Fibroblast of pulmonary artery (primary cell): ENCODE measurements at regions not wholly inside any gene's neighbourhood (a gene's known extent, or its start where the extent isn't known, plus 50 kb on each side); places are given as distances from the start of the nearest gene placed in this dataset.

ENCODE experiments used
- DNase-seq: peaks from one replicate; pipeline ENCODE4 v3.0.0-alpha.2; 2010; ENCODE audit warnings: low read depth
- H3K4me3 ChIP-seq: replicated peaks from 2 replicates; pipeline ENCODE4 v1.5.1; 2011; ENCODE audit warnings: low read depth, mild to moderate bottlenecking, control low read depth, low read length, moderate library complexity
- TF ChIP-seq, protein P1 (sequence below): IDR thresholded peaks from 2 replicates; pipeline ENCODE4 v1.5.1; 2011; ENCODE audit warnings: mild to moderate bottlenecking, control low read depth, low read length, inconsistent platforms; ENCODE audit errors: missing control alignments

DNA sequence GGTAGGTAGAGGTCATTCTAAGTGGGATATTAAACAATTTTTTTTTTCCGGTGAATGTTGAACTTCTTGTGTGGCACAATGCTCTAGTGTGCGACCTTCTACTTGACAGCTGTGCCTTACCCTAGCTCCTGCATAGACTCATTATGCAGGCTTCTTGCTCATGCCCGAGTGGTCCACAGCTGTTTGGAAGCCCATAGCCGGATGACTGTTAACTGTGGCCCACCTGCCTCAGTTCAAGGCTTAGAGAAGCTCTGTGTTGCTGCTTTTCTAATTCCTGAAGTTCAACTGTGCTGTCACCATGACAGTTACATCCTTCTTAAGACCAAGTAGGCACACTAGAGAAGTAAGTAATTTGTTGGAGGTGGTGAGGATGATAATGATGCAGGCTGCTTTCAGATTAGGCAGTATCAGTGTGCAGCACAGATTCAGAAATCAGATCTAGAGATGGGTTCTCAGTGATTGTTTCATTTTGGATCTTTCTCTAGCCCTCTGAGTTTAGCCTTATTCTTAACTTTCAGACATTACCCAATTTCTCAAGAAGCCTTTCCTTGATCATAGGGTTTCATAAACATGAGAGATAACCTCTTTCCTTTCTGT lies 278.4 kb downstream of the PHF14 start:
- TF ChIP-seq, protein P1, sequence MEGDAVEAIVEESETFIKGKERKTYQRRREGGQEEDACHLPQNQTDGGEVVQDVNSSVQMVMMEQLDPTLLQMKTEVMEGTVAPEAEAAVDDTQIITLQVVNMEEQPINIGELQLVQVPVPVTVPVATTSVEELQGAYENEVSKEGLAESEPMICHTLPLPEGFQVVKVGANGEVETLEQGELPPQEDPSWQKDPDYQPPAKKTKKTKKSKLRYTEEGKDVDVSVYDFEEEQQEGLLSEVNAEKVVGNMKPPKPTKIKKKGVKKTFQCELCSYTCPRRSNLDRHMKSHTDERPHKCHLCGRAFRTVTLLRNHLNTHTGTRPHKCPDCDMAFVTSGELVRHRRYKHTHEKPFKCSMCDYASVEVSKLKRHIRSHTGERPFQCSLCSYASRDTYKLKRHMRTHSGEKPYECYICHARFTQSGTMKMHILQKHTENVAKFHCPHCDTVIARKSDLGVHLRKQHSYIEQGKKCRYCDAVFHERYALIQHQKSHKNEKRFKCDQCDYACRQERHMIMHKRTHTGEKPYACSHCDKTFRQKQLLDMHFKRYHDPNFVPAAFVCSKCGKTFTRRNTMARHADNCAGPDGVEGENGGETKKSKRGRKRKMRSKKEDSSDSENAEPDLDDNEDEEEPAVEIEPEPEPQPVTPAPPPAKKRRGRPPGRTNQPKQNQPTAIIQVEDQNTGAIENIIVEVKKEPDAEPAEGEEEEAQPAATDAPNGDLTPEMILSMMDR: no peak
- no peak overlapping the region for H3K4me3 ChIP-seq
- no peak for DNase-seq

DNA sequence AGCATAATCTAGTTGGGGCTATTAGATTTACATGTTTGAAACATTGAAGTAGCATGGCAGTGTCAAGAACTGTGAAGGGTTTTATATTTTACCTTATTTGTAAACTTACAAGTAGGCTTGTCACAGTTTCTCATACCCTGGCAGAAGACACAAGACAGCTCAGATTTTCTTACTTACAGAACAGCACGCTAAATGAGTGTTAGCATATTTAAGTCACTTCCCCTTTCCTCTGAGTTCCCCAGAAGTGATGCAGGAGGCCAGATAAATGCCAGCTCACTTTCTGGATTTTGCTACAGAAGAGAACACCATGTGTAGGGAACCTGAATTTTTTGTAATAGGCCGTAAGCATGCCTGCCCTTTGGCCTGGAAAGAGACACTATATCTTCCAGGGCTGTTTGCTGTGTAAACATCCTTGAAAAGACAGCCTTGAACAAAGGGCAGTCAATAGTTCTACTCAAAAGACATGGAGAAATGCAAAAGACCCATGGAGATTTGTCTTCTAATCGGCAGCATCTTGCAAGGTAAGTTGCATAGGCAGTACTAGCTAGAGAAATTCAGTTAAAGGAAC lies 279.1 kb downstream of the PHF14 start:
- DNase-seq: no peak
- no peak overlapping the region for H3K4me3 ChIP-seq
- TF ChIP-seq, protein P1: no peak

DNA sequence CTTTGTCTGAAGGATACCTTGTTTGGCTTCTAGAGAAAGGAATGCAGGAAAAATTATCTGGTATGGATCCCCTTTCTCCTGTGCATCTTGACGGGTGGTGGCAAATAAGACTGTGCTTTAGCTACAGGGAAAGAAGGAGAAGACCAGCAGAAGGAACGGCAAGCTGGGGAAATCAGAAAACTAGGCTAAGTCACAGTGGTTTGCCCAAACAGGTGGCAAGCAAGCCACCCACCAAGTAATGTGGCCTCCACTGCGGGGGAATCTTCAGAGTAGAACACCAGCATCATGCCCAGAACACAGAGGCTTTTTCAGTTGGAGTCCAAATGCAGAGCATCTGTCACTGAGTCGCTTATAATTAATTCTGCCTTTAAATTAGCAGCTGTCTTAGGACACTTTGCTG lies 282.8 kb downstream of the PHF14 start:
- TF ChIP-seq, protein P1: no peak
- no peak for DNase-seq
- no peak overlapping the region for H3K4me3 ChIP-seq

DNA sequence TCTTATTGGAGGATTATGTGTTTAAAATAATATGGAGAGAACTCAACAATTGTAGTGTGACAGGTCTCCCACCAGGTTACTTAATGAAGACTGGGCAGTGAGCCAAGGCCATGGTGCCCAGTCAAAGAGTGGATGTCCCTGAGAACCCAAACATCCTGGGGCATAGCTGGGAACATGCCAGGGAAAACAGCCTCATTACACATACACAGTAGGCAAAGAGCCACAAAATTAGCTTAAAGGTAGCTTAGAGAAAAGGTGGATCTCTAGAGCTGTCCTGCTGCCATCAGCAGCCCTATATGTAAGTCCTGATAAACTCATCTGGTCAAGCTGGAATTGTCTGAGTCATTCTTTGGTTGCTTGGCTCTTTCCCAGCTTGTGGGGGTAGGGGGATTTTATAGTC lies 287.8 kb downstream of the PHF14 start:
- DNase-seq: no peak
- no peak overlapping the region for H3K4me3 ChIP-seq
- TF ChIP-seq, protein P1: no peak

DNA sequence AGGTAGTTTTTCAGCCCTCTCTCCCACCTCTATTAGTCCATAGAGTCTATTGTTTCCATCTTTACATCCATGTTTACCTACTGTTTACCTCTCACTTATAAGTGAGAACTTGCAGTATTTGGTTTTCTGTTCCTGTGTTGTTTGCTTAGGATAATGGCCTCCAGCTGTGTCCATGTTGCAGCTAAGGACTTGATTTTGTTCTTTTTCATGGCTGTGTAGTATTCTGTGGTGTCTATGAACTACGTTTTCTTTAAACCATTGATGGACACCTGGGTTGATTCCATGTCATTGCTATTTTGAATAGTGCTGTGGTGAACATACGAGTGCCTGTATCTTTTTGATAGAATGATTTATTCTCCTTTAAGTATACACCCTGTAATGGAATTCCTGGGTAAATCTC lies 292.4 kb downstream of the PHF14 start:
- TF ChIP-seq, protein P1: no peak
- DNase-seq: no peak

DNA sequence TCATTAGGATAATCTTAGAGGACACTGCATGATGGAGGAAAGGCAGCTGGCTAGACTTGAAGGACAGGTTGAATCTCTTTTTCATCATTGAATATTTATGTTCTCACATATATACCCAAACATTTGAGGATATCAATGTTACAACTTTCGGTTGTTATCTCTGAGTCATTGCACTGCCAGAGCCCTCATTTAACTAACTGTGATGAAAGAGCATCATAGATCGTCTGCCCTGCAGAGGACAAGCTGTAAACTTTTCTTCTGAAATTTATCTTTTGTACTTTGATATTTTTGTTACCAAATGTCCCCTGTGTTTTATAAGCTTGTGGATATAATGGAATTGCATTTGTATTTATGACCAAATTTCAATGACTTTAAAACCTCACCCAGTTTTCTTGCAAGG lies 298.7 kb downstream of the PHF14 start:
- H3K4me3 ChIP-seq: no peak overlapping the region
- no peak for DNase-seq
- TF ChIP-seq, protein P1: no peak

More for the DNA sequence above, 292.4 kb downstream of the PHF14 start:
- no peak overlapping the region for H3K4me3 ChIP-seq

DNA sequence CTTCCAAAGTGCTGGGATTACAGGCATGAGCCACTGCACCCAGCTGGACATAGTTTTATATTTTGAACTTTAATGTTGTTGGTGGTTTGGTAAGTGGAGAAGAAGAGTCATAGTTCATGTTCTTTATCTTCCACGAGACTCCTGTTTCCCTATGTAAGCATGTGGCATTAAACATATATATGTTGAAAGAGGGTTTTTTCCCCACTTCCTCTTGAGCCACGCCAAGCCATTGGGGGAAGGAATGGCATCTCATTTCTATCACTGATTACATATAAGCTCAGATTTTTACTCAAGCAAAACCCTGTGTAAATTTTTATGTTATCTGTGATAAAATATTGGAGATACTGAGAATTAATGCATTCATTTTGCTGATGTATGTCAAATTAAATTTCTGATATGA lies 300.4 kb downstream of the PHF14 start:
- no peak for DNase-seq
- TF ChIP-seq, protein P1: no peak
- no peak overlapping the region for H3K4me3 ChIP-seq
